ENCODE measurements at regions not wholly inside any gene's neighbourhood (a gene's known extent, or its start where the extent isn't known, plus 50 kb on each side); places are given as distances from the start of the nearest gene placed in this dataset.

DNA sequence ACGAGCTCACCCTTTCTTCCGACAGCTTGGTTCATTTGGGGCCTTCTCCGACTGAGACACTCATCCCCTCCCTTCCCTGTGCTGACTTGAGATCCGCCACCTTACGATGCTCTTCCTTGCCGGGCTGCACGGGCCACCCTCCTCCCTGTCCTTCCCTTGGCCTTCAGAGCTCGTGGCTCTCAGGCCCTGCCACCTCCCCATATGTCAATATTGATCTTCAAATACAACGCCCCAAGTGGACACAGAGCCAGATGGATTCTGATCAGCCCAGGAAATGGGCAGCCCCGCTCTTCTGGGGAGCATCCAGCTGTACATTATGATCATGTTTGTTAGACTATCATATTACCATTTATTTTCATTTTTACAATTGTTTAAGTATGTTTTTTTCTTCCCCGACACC lies 812.8 kb downstream of the TBC1D22A start:
- no peak for TF ChIP-seq POLR2A (IDR thresholded peaks at IDR 0.05)
- no peak for TF ChIP-seq CTCF (IDR thresholded peaks at IDR 0.05)
